ENCODE measurements at regions not wholly inside any gene's neighbourhood (a gene's known extent, or its start where the extent isn't known, plus 50 kb on each side); places are given as distances from the start of the nearest gene placed in this dataset.
"Not testable (repeated sequence)": the region's sequence is repeated elsewhere in the genome, so short reads cannot be mapped to it uniquely, and the experiment has no call there.

- no peaks in the 10 kb centered on the region for H3K4me1 ChIP-seq
- H3K27ac ChIP-seq: no peak overlapping the region
- intact Hi-C loops (cut with DNase I; ENCODE audit: low total_unique reads): no loop called here
- no peaks in the 10 kb centered on the region for H3K9me3 ChIP-seq
- no peaks in the 10 kb centered on the region for H3K36me3 ChIP-seq
- TF ChIP-seq POLR2AphosphoS5 (IDR thresholded peaks at IDR 0.05) (no peak), CTCF (IDR thresholded peaks at IDR 0.05) (no peak), POLR2A (IDR thresholded peaks at IDR 0.05) (no peak)
- H3K4me3 ChIP-seq: no peak overlapping the region
- H3K27me3 ChIP-seq: no peaks in the 10 kb centered on the region
- no peak for DNase-seq (ENCODE audit: low spot score in 2 of 2)
These were observed 96.7 kb upstream of the MED13L start for GRCh38 chr12:116374207-116374606.

- DNase-seq (ENCODE audit: low spot score in 2 of 2): no peak
- no peak overlapping the region for H3K27ac ChIP-seq
- H3K36me3 ChIP-seq: no peaks in the 10 kb centered on the region
- H3K9me3 ChIP-seq: no peaks in the 10 kb centered on the region
- H3K4me1 ChIP-seq: no peaks in the 10 kb centered on the region
- no peak overlapping the region for H3K4me3 ChIP-seq
- intact Hi-C loops (cut with DNase I; ENCODE audit: low total_unique reads): no loop called here
- TF ChIP-seq CTCF (IDR thresholded peaks at IDR 0.05) (no peak), POLR2AphosphoS5 (IDR thresholded peaks at IDR 0.05) (no peak), POLR2A (IDR thresholded peaks at IDR 0.05) (no peak)
- H3K27me3 ChIP-seq: no peaks in the 10 kb centered on the region
These were observed 97.9 kb upstream of the MED13L start for GRCh38 chr12:116375278-116375842.

- TF ChIP-seq POLR2AphosphoS5 (IDR thresholded peaks at IDR 0.05) (no peak), CTCF (IDR thresholded peaks at IDR 0.05) (no peak), POLR2A (IDR thresholded peaks at IDR 0.05) (no peak)
- intact Hi-C loops (cut with DNase I; ENCODE audit: low total_unique reads): no loop called here
- Histone ChIP-seq H3K27me3 (no peaks in the 10 kb centered on the region), H3K4me3 (no peak overlapping the region), H3K27ac (no peak overlapping the region), H3K4me1 (no peaks in the 10 kb centered on the region), H3K9me3 (no peaks in the 10 kb centered on the region), H3K36me3 (no peaks in the 10 kb centered on the region)
- no peak for DNase-seq (ENCODE audit: low spot score in 2 of 2)
These were observed 99.1 kb upstream of the MED13L start for GRCh38 chr12:116376354-116377193.

GRCh38 chr12:116377194-116377571, 99.7 kb upstream of the MED13L start:
- DNase-seq (ENCODE audit: low spot score in 2 of 2): not testable (repeated sequence)

GRCh38 chr12:116378002-116378401, 100.5 kb upstream of the MED13L start:
- intact Hi-C loops (cut with DNase I; ENCODE audit: low total_unique reads): no loop called here
- TF ChIP-seq POLR2A (IDR thresholded peaks at IDR 0.05): no peak
- TF ChIP-seq POLR2AphosphoS5 (IDR thresholded peaks at IDR 0.05): no peak
- no peak for TF ChIP-seq CTCF (IDR thresholded peaks at IDR 0.05)
- Histone ChIP-seq H3K4me1 (peaks cover 2 to 4% of the 10 kb centered on the region in 2 donors), H3K9me3 (no peaks in the 10 kb centered on the region), H3K36me3 (no peaks in the 10 kb centered on the region), H3K27me3 (no peaks in the 10 kb centered on the region), H3K27ac (no peak overlapping the region), H3K4me3 (no peak overlapping the region)
- DNase-seq (ENCODE audit: low spot score in 2 of 2): no peak

More at GRCh38 chr12:116377194-116377571, 99.7 kb upstream of the MED13L start:
- H3K27ac ChIP-seq; H3K36me3 ChIP-seq; H3K4me3 ChIP-seq; H3K4me1 ChIP-seq; intact Hi-C loops (cut with DNase I; ENCODE audit: low total_unique reads); H3K27me3 ChIP-seq; H3K9me3 ChIP-seq: not testable (repeated sequence)

All from breast epithelium (tissue), 4 donors.